HepG2 (cell line): ENCODE measurements at regions not wholly inside any gene's neighbourhood (a gene's known extent, or its start where the extent isn't known, plus 50 kb on each side); places are given as distances from the start of the nearest gene placed in this dataset.
A peak's percentile ranks its signal among the peaks of the same experiment; 100 is the strongest.

Source experiments
- BORCS8-MEF2B ChIP-seq: sonication (generic); formaldehyde crosslinking; IDR thresholded peaks from 2 replicates; pipeline ENCODE4 v1.8.0; 2022; ENCODE audit warnings: mild to moderate bottlenecking, missing genetic modification reagents
- CCDC6 ChIP-seq: sonication (generic); formaldehyde crosslinking; IDR thresholded peaks from 2 replicates; pipeline ENCODE4 v1.8.1; 2022; ENCODE audit warnings: mild to moderate bottlenecking, missing genetic modification reagents, moderate library complexity
- FOXO1 ChIP-seq: sonication (generic); formaldehyde crosslinking; IDR thresholded peaks from 2 replicates; pipeline ENCODE4 v1.4.0; 2020; ENCODE audit warnings: missing genetic modification reagents
- HOXA9 ChIP-seq: sonication (generic); formaldehyde crosslinking; IDR thresholded peaks from 2 replicates; pipeline ENCODE4 v1.8.1; 2022; ENCODE audit warnings: missing genetic modification reagents, mild to moderate bottlenecking, moderate library complexity, borderline replicate concordance
- MAF1 ChIP-seq: sonication (generic); formaldehyde crosslinking; IDR thresholded peaks from 2 replicates; pipeline ENCODE4 v1.5.0; 2020; ENCODE audit warnings: missing genetic modification reagents, borderline replicate concordance
- PHF20 ChIP-seq: sonication (generic); formaldehyde crosslinking; IDR thresholded peaks from 2 replicates; pipeline ENCODE4 v1.5.0; 2020; ENCODE audit warnings: mild to moderate bottlenecking, missing genetic modification reagents
- PPARG ChIP-seq: conservative IDR thresholded peaks from 2 replicates; pipeline ENCODE4 v1.6.1; 2016; ENCODE audit warnings: missing biosample characterization, missing genetic modification reagents
- RBM39 ChIP-seq: fragments of 200-400 bp; formaldehyde crosslinking; IDR thresholded peaks from one replicate; pipeline ENCODE4 v1.6.1; 2018; ENCODE audit warnings: antibody characterized with exemption, mild to moderate bottlenecking, low read depth, low read length; ENCODE audit not compliant: poor library complexity, severe bottlenecking
- RCOR2 ChIP-seq: IDR thresholded peaks from 2 replicates; pipeline ENCODE4 v1.6.1; 2016; ENCODE audit warnings: missing biosample characterization, missing genetic modification reagents
- SOX6 ChIP-seq, 2 experiments: fragments of 450-650 bp in 1 of 2; sonication (generic) in 1 of 2; formaldehyde crosslinking in 1 of 2; IDR thresholded peaks; 2 replicates each; pipeline versions ENCODE4 v1.4.0 to v1.6.1; 2017 to 2020; ENCODE audit warnings: antibody characterized with exemption in 1 of 2, mild to moderate bottlenecking in 1 of 2, missing genetic modification reagents in 1 of 2
- STAT5B ChIP-seq: sonication (generic); formaldehyde crosslinking; IDR thresholded peaks from 2 replicates; pipeline ENCODE4 v1.4.0; 2020; ENCODE audit warnings: missing genetic modification reagents
- TAF15 ChIP-seq: fragments of 200-400 bp; formaldehyde crosslinking; IDR thresholded peaks from one replicate; pipeline ENCODE4 v1.6.1; 2018; ENCODE audit warnings: mild to moderate bottlenecking, low read depth, low read length; ENCODE audit not compliant: poor library complexity, severe bottlenecking
- TOE1 ChIP-seq: sonication (generic); formaldehyde crosslinking; IDR thresholded peaks from 2 replicates; pipeline ENCODE4 v1.4.0; 2020; ENCODE audit warnings: mild to moderate bottlenecking, missing genetic modification reagents
- ZBTB21 ChIP-seq: sonication (generic); formaldehyde crosslinking; IDR thresholded peaks from 2 replicates; pipeline ENCODE4 v1.4.0; 2020; ENCODE audit warnings: missing genetic modification reagents
- ZNF12 ChIP-seq: sonication (generic); formaldehyde crosslinking; IDR thresholded peaks from 2 replicates; pipeline ENCODE4 v1.5.0; 2020; ENCODE audit warnings: missing genetic modification reagents
- ZNF382 ChIP-seq: sonication (generic); formaldehyde crosslinking; IDR thresholded peaks from 2 replicates; pipeline ENCODE4 v1.5.0; 2020; ENCODE audit warnings: missing genetic modification reagents, mild to moderate bottlenecking, borderline replicate concordance
- ZNF468 ChIP-seq: sonication (generic); formaldehyde crosslinking; IDR thresholded peaks from 2 replicates; pipeline ENCODE4 v1.8.0; 2022; ENCODE audit warnings: mild to moderate bottlenecking, moderate library complexity, missing genetic modification reagents
- ZNF484 ChIP-seq: sonication (generic); formaldehyde crosslinking; IDR thresholded peaks from 2 replicates; pipeline ENCODE4 v1.5.1; 2020; ENCODE audit warnings: mild to moderate bottlenecking, low read depth, missing genetic modification reagents, borderline replicate concordance
- ZNF549 ChIP-seq: sonication (generic); formaldehyde crosslinking; IDR thresholded peaks from 2 replicates; pipeline ENCODE4 v1.5.0; 2020; ENCODE audit warnings: missing genetic modification reagents
- ZNF746 ChIP-seq: sonication (generic); formaldehyde crosslinking; IDR thresholded peaks from 2 replicates; pipeline ENCODE4 v1.8.0; 2022; ENCODE audit warnings: mild to moderate bottlenecking, missing genetic modification reagents
- ZNF883 ChIP-seq: sonication (generic); formaldehyde crosslinking; IDR thresholded peaks from 2 replicates; pipeline ENCODE4 v1.5.1; 2020; ENCODE audit warnings: mild to moderate bottlenecking, missing genetic modification reagents; ENCODE audit errors: not compliant biosample characterization
- ZSCAN9 ChIP-seq: IDR thresholded peaks from 2 replicates; pipeline ENCODE4 v1.6.1; 2016; ENCODE audit warnings: borderline replicate concordance
- TF ChIP-seq, protein P1 (sequence below): sonication (generic); formaldehyde crosslinking; IDR thresholded peaks from 2 replicates; pipeline ENCODE4 v1.9.0; 2022; ENCODE audit warnings: low read depth, missing genetic modification reagents
- TF ChIP-seq, protein P2 (sequence below): sonication (generic); formaldehyde crosslinking; IDR thresholded peaks from 2 replicates; pipeline ENCODE4 v1.4.0; 2020; ENCODE audit warnings: missing genetic modification reagents, borderline replicate concordance
- TF ChIP-seq, protein P3 (sequence below): sonication (generic); formaldehyde crosslinking; IDR thresholded peaks from 2 replicates; pipeline ENCODE4 v1.4.0; 2020; ENCODE audit warnings: mild to moderate bottlenecking, missing genetic modification reagents
- TF ChIP-seq, protein P4 (sequence below): sonication (generic); formaldehyde crosslinking; IDR thresholded peaks from 2 replicates; pipeline ENCODE4 v1.8.0; 2022; ENCODE audit warnings: mild to moderate bottlenecking, missing genetic modification reagents, moderate library complexity
- TF ChIP-seq, protein P5 (sequence below): sonication (generic); formaldehyde crosslinking; IDR thresholded peaks from 2 replicates; pipeline ENCODE4 v1.4.0; 2020; ENCODE audit warnings: missing genetic modification reagents

DNA sequence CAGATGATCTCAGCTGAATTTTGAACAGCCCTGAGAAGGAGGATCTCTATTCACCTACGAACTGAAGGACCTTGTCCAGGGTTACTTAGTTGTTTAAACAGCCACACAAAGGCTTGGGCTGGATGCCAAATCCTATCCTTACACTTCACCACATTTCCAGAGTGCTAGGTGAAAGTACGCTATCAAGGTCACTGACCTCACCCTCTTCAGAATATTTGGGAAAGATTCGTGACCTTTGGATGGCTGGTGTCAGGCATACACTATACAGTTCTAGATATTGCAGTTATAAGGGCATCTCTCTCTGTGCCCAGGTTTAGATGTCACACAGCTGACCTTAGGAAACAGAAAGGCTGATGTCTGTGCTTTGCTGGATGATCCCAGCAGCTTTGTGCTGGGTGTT is 61.2 kb upstream of the ABLIM1 start (continued):
- TF ChIP-seq RBM39 (no peak), ZNF549 (CRISPR knock-in tag) (no peak), PPARG (CRISPR knock-in tag) (0 out of 2 replicates have a peak, but pooled peaks have one; percentile 36), TOE1 (CRISPR knock-in tag) (no peak), HOXA9 (no peak), ZNF12 (no peak), ZNF484 (no peak), ZNF746 (CRISPR knock-in tag) (no peak), ZBTB21 (CRISPR knock-in tag) (no peak), MAF1 (CRISPR knock-in tag) (no peak), TAF15 (no peak), STAT5B (no peak), ZNF468 (no peak), FOXO1 (no peak), PHF20 (no peak), ZNF883 (CRISPR knock-in tag) (no peak), RCOR2 (CRISPR knock-in tag) (no peak), ZSCAN9 (CRISPR knock-in tag) (no peak), ZNF382 (CRISPR knock-in tag) (no peak), CCDC6 (CRISPR knock-in tag) (no peak), SOX6 (IDR thresholded peaks at IDR 0.05) (no peak), SOX6 (CRISPR knock-in tag; IDR thresholded peaks at IDR 0.05) (peak; percentile 77), BORCS8-MEF2B (CRISPR knock-in tag) (no peak)
- TF ChIP-seq, protein P1, sequence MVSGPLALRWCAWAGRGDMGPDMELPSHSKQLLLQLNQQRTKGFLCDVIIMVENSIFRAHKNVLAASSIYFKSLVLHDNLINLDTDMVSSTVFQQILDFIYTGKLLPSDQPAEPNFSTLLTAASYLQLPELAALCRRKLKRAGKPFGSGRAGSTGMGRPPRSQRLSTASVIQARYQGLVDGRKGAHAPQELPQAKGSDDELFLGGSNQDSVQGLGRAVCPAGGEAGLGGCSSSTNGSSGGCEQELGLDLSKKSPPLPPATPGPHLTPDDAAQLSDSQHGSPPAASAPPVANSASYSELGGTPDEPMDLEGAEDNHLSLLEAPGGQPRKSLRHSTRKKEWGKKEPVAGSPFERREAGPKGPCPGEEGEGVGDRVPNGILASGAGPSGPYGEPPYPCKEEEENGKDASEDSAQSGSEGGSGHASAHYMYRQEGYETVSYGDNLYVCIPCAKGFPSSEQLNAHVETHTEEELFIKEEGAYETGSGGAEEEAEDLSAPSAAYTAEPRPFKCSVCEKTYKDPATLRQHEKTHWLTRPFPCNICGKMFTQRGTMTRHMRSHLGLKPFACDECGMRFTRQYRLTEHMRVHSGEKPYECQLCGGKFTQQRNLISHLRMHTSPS (CRISPR knock-in tag), result no peak
- TF ChIP-seq, protein P2, sequence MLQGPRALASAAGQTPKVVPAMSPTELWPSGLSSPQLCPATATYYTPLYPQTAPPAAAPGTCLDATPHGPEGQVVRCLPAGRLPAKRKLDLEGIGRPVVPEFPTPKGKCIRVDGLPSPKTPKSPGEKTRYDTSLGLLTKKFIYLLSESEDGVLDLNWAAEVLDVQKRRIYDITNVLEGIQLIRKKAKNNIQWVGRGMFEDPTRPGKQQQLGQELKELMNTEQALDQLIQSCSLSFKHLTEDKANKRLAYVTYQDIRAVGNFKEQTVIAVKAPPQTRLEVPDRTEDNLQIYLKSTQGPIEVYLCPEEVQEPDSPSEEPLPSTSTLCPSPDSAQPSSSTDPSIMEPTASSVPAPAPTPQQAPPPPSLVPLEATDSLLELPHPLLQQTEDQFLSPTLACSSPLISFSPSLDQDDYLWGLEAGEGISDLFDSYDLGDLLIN (CRISPR knock-in tag), result no peak
- TF ChIP-seq, protein P3, sequence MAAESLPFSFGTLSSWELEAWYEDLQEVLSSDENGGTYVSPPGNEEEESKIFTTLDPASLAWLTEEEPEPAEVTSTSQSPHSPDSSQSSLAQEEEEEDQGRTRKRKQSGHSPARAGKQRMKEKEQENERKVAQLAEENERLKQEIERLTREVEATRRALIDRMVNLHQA, result no peak
- TF ChIP-seq, protein P4, sequence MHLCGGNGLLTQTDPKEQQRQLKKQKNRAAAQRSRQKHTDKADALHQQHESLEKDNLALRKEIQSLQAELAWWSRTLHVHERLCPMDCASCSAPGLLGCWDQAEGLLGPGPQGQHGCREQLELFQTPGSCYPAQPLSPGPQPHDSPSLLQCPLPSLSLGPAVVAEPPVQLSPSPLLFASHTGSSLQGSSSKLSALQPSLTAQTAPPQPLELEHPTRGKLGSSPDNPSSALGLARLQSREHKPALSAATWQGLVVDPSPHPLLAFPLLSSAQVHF (CRISPR knock-in tag), result no peak
- TF ChIP-seq, protein P5, sequence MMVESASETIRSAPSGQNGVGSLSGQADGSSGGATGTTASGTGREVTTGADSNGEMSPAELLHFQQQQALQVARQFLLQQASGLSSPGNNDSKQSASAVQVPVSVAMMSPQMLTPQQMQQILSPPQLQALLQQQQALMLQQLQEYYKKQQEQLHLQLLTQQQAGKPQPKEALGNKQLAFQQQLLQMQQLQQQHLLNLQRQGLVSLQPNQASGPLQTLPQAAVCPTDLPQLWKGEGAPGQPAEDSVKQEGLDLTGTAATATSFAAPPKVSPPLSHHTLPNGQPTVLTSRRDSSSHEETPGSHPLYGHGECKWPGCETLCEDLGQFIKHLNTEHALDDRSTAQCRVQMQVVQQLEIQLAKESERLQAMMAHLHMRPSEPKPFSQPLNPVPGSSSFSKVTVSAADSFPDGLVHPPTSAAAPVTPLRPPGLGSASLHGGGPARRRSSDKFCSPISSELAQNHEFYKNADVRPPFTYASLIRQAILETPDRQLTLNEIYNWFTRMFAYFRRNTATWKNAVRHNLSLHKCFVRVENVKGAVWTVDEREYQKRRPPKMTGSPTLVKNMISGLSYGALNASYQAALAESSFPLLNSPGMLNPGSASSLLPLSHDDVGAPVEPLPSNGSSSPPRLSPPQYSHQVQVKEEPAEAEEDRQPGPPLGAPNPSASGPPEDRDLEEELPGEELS (CRISPR knock-in tag), result 0 out of 2 replicates have a peak, but pooled peaks have one; percentile 12
